GM21786 (cell line): ENCODE measurements at regions not wholly inside any gene's neighbourhood (a gene's known extent, or its start where the extent isn't known, plus 50 kb on each side); places are given as distances from the start of the nearest gene placed in this dataset.

Experiments used
- ATAC-seq: cut with Tn5 transposase; IDR thresholded peaks from one replicate; pipeline ENCODE4 v1.9.1; 2021; ENCODE audit not compliant: unreplicated experiment

DNA sequence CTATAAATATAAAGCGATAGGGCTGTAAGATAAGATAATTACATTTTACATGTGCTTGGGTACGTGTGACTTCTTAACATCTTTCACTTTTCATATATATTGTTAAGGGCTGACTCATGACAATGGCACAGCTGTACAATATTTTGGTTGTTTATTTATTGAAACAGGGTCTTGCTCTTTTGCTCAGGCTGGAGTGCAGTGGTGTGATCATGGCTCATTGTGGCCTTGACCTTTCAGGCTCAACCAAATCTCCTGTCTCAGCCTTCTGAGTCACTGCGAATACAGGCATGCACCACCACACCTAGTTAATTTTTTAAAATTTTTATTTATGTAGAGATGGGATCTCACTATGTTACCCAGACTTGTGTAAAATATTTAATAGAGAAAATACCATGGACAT lies 2532.4 kb upstream of the PCDH20 start:
- ATAC-seq = no peak

DNA sequence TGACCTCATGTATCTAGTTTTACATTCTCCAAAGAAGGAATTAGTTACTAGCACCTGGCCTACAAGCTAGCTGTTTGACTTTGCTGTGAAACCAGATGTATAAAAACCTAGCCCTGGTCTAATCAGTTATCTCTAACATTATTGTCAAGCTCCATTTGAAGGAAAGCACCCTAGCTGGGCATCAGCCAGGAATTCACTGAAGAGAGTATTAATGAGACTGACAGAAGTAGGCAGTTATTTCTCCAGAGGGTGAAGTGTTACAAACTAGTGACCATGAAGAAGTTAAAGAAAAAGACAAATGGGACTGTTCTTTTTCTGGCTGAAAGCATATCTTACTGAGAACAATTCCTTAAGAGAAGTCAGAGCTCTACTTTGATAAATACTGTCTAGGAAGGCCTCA lies 2529.3 kb upstream of the PCDH20 start:
- no peak for ATAC-seq

DNA sequence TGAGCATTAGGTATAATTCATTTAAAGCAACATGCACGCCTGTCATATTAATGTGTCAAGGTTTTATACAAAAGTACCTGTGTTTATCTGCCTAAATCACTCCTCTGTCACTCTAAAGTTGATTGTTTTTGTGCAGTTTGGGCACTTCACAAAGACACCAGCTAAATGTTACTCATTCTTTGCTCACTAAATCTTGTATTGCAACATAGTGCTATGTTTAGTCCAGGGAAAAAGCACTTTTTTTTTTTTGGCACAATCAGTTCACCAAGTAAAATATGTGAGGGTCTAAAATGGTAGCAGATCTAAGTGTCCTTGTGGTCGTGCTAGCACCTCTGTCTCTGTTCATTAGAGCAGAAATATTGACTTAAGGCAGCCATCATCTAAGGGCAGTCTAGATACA lies 2526.7 kb upstream of the PCDH20 start:
- ATAC-seq = no peak

DNA sequence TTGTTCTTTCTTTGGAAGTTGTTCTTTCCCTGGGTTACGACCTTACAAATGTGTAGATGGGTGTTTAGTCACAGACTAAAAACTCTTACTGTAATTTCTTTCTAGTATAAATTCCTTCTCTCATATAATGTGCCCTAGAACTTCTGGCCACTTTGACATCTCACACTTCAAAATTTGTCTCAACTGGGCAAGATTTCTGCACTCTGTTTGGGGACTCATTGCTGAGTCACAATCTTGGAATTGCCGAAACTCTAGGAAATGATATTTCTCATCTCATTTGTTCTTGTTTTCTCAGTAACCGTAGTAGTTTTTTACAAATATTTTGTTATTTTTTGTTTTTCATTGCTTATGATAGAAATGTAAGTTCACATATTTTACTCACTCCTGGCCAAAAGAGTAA lies 2523.2 kb upstream of the PCDH20 start:
- no peak for ATAC-seq

DNA sequence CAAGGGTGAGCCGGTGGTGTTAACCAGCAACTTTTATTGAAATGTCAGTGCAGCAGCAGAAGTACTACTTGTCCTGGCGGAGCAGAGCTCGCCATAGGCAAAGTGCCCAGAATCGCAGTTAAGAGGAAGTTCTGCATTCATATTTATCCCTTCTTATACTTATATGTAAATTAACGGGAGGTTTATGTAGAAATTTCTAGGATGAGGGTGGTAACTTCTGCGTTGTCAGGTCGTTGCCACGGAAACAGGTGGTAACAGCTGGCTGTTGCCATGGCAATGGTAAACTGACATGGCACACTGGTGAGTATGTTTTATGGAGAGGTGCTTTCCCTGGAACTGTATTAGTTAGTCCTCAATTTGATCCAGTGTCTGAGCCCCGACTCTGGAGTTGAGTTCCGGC lies 2494.9 kb upstream of the PCDH20 start:
- ATAC-seq = no peak

DNA sequence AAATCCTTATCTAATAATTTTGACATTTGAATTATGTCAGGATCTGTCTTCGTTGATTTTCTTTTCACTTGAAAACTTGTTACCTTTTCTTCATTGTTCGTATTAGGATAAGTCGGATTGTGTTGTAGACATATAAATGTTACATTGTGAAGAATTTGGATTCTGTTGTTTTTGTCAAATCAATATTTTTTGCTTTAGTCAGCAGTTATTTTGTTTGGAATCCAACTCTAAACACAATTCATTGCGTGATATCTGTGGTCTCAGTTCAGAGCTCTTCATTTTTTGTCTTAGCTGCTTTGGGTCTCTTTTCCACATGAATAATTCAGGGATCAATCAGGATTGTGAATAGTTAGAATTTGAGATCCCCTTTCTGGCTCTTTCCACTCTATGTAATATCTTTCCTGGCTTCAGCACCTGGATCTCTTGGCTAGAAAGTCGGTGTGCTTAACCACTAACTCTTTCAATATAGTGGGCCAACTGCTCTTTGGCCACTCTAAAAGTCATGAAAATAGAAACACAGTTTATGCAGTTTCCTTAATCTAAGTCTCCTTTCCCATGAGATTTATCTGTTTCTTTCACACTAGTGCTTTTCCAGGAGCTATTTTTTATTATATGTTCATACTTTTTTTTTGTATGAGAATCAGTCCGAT lies 2494.2 kb upstream of the PCDH20 start:
- ATAC-seq = no peak

DNA sequence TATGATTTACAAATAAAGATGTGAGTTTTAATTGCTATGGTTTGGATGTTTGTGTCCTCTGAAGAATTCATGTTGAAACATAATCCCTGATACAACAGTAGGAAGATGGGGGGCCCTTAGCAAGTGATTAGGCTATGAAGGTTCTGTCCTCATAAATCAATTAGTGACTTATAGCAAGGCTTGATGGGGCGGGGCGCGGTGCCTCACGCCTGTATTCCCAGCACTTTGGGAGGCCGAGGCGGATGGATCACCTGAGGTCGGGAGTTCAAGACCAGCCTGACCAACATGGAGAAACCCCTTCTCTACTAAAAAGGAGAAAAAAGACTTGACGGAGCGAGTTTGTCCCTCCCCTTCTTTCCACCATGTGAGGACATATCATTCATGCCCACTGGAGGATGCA lies 2486.5 kb upstream of the PCDH20 start:
- no peak for ATAC-seq

DNA sequence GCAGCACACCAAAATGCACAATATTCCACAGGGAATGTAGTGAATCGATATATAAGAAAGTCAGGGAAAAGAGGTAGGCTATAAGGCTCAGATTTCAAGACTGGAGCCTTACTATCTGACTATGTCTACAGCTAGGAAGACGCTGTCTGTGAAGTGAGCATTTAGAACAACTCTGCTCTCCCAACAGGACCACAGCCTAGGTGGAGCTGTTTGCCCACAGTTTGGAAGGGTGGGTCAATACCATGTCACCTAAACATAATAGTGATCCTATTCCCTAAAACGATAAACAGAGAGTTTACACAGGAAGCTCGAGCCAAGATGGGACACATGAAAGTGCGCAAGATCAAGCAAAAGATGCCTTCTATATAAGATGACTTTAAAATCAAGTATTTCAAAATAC lies 2486.0 kb upstream of the PCDH20 start:
- no peak for ATAC-seq

DNA sequence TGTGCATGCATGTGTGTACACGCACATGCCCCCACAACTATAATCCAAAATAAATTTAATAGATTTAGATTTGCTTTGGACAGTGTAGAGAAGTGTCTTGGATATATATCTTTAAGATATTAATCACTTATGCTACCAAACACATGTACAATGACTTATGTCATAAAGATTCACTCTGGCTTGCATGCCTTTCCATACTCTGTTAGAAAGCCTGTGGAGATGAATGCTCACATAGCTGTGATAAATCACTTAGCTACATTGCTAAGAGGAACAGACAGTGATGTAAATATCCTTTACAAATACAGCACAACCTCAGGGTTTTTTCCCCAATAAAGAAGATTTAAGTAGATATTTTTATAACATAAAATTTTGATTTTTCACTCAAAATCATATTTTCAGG lies 2484.8 kb upstream of the PCDH20 start:
- no peak for ATAC-seq

DNA sequence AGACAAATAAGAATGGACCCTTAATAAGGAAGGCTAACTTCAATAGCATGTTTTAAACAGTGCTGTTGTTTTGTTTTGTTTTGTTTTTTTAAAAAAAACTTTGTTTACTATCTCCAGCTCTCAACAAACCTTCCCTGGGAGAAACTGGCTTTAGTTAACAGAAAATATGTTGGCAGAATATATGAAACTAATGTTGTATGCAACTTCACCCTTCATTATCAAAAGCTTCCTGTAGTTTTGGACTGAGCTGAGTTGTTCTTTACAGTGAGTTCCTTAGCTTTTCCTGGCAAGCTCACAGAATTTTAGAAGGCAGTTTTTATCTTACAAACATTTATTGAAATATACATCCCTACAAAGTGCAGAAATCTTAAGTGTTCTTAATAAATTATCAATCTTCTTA lies 2480.7 kb upstream of the PCDH20 start:
- no peak for ATAC-seq

DNA sequence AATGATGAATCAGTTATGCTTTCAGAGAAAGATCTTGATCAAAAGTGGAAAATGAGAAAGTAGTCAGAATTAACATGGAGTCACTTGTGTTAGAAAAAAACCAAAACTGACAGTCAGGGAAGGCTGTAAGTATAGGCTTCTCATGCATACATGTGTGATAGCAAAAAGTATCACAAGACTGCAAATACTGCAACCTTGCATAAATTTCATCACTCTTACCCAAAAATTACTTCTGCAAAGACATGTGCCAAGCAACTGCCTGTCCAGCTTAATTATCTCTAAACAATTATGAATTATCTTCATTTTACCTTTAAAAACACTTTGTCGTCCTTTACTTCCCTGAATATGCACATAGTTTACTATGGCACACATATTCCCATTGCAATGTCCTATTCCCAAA lies 2466.4 kb upstream of the PCDH20 start:
- no peak for ATAC-seq

DNA sequence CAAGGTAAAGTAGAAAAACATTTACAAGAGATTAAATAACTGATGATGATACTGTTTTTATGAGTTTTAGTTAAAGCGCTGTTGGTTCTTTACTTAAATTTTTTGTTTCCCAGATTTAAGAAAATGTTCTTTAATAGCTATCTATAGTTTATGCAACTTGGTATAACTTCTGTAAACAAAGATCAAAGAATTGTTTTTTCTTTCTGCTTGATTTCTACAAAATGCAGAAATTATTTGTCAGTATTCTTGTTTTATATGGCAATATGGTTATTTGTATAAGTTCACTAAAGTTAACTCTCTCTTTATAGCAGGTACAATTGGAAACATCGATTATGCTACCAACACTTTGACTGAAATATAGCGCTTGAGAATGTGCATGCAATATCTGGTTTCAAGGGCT lies 2465.1 kb upstream of the PCDH20 start:
- no peak for ATAC-seq

DNA sequence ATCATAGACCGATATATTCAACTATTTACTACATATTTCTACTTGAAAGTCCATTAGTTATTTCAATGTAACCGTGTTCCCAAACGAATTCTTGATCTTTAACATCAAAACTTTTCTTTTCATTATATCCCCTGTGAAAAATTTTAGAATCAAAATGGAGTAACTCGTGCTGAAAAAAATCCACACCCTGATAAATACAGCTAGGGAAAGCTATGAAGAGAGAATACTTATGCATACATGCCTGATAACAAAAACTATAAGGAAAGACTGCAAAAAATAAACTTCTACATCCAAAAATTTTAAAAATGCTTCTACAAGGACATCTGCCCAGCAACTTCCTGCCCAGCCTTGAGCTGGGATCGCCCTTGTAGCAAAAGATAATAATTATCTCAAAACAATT lies 2458.3 kb upstream of the PCDH20 start:
- ATAC-seq = no peak

DNA sequence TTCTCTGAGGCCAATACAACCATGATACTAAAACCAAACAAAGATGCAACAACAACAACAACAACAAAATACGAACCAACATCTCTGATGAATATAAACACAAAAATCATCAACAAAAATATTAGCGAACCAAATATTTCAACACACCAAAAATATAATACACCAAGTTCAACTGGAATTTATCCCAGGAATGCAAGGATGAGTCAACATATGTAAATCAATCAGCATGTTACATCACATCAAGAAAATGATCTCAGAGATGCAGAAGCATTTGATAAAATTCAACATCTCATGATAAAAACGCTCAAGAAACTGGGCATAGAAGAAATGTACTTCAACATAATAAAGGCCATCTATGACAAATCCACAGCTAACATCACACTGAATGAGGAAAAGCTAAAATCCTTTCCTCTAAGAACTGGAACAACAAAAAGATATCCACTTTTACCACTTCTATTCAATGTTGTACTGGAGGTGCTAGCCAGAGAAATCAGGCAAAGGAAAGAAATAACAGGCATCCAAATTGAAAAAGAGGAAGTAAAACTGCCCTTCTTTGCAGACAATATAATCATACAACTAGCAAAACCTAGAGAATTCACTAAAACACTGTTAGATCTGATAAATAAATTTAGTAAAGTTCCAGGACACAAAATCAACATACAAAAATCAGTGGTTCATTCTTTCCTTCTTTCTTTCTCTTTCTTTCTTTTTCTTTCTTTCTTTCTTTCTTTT lies 2448.7 kb upstream of the PCDH20 start:
- no peak for ATAC-seq

DNA sequence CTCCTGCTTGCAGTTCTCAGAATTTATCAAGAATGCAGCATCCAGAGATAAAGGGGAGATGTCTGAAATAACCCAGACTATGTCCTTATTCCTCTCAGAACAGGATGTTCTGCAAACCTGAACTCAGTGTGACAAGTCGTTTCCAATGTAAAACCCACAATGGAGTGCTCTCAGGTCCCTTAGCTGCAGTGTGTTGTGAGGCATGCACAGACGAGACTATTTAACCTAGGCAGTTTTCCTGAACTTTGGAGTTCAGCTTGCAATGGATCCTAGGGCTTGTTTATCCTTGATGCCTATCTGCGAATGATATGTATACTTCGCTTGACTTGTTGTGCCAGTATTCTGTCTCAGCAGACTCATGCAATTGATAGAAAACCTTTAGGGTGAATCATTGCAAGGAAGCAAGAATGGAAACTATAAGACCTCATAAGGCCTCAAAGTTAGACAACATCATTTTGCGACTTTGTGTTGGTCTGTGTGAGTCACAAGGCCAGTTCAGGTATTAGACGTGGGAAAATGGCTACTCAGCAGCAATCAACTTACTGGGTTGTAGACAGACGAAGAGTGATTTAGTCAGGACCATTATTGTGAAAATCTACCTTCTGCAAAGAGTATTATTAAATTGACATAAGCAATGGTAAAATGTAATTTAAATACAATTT lies 2439.9 kb upstream of the PCDH20 start:
- ATAC-seq = no peak

DNA sequence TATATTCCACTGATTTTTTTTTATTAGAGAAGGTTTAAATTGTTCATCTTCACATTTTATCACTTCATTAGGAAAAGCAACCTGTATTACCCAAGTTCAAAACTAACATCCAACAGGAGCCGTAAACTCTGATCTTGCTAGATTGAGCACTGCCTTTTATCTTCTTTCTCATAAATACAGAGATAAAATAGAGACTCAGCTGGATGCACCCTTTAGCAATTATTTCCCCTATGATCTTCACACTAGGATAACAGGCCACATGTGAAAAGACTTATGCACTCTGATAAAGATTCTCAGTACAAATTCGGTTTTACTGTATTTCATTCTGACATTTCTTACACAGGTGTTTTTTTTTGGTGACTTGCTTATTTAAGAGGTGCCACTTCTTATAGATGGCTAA lies 2438.2 kb upstream of the PCDH20 start:
- no peak for ATAC-seq

DNA sequence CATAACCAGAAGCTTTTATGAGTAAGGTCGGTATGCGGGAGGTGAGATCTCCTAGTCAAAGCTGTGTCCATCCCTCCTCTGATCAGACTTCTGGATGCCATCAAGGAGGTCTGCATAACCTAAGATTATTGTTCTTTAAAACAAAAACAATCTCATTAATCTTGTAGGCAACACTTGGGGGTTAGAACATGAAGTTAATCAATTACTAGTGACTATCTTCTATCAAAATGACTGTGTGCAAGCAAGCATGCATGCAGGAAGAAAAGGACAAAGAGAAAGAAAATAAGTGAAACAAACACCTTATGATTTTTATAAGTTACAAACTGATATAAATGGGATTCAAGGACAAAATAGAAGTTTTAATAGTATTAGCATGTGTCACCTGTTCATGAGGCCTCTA lies 2435.9 kb upstream of the PCDH20 start:
- no peak for ATAC-seq

DNA sequence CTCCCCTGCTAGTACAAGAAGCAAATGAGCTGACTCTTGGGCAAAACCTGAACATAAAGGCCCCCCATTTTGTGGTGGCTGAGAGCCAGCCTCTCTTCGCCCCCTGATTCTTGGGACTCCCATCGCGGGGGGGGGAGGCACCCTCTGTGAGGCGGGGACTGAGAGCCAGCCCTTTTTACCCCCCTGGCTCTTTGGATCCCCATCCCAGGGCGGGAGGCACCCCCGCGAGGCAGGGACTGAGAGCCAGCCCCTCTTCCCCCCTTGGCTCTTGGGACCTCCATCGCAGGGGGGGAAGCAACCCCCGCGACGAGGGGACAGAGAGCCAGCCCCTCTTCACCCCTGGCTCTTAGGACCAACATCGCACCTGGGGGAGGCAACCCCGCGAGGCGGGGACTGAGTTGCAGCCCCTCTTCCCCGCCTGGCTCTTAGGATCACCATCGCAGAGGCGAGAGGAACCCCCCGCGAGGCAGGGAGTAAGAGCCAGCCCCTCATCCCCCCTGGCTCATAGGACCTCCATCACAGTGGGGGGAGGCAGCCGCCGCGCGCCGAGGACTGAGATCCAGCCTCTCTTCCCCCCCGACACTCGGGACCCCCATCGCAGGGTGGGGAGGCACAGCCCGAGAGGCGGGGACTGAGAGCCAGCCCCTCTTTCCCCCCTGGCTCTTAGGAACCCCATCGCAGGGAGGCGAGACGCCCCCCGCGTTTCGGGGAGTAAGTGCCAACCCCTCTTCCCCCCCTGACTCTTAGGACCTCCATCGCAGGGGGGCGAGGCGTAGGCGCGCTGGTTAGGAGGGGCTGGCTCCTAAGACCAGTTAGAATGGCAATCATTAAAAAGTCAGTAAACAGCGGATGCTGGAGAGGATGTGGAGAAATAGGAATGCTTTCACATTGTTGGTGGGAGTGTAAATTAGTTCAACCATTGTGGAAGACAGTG lies 2428.4 kb upstream of the PCDH20 start:
- ATAC-seq = no peak

DNA sequence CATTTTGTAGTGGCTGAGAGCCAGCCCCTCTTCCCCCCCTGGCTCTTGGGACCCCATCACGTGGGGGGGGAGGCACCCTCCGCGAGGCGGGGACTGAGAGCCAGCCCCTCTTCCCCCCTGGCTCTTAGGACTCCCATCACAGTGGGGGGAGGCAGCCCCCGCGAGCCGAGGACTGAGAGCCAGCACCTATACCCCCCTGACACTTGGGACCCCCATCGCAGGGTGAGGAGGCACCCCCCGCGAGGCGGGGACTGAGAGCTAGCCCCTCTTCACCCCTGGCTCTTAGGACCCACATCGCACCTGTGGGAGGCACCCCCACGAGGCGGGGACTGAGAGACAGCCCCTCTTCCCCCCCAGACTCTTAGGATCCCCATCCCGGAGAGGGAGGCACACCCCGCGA lies 2426.5 kb upstream of the PCDH20 start:
- ATAC-seq = no peak

DNA sequence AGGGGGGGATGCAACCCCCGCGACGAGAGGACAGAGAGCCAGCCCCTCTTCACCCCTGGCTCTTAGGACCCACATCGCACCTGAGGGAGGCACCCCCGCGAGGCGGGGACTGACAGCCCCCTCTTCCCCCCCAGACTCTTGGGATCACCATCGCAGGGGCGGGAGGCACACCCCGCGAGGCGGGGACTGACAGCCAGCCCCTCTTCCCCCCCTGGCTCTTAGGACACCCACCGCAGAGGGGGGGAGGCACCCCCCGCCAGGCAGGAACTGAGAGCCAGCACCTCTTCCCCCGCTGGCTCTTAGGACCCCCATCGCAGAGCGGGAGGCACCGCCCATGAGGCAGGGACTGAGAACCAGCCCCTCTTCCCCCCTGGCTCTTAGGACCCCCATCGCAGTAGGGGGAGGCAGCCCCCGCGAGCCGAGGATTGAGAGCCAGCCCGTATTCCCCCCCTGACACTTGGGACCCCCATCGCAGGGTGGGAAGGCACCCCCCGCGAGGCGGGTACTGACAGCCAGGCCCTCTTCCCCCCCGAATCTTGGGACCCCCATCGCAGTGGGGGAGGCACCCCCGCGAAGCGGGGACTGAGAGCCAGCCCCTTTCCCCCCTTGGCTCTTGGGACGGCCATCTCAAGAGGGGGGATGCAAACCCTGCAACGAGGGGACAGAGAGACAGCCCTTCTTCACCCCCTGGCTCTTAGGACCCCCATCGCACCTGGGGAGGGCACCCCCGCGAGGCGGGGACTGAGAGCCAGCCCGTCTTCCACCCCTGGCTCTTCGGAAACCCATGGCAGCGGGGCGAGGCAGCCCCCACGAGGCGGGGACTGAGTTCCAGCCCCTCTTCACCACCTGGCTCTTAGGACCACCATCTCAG lies 2425.1 kb upstream of the PCDH20 start:
- ATAC-seq = no peak
